K562 (cell line): ENCODE measurements at regions not wholly inside any gene's neighbourhood (a gene's known extent, or its start where the extent isn't known, plus 50 kb on each side); places are given as distances from the start of the nearest gene placed in this dataset.

Source experiments
- SMARCB1 ChIP-seq: IDR thresholded peaks from 2 replicates; pipeline ENCODE4 v1.6.1; 2011; ENCODE audit warnings: improper control_type of control experiment, low read depth; ENCODE audit not compliant: insufficient read length
- TF ChIP-seq, protein P1 (sequence below), 2 experiments: fragments of 450-650 bp; IDR thresholded peaks; 2 replicates each; pipeline ENCODE4 v1.6.1; 2016
- TF ChIP-seq, protein P2 (sequence below), 3 experiments: IDR thresholded peaks in 2 of 3; conservative IDR thresholded peaks in 1 of 3; 2 replicates each; pipeline ENCODE4 v1.5.1; 2011 to 2012; ENCODE audit warnings: low read length in 3 of 3, mild to moderate bottlenecking in 3 of 3, control low read depth in 2 of 3, improper control_type of control experiment in 1 of 3, inconsistent platforms in 1 of 3, low read depth in 1 of 3, mixed read lengths in 1 of 3, moderate library complexity in 1 of 3; ENCODE audit not compliant: insufficient read depth in 2 of 3

DNA sequence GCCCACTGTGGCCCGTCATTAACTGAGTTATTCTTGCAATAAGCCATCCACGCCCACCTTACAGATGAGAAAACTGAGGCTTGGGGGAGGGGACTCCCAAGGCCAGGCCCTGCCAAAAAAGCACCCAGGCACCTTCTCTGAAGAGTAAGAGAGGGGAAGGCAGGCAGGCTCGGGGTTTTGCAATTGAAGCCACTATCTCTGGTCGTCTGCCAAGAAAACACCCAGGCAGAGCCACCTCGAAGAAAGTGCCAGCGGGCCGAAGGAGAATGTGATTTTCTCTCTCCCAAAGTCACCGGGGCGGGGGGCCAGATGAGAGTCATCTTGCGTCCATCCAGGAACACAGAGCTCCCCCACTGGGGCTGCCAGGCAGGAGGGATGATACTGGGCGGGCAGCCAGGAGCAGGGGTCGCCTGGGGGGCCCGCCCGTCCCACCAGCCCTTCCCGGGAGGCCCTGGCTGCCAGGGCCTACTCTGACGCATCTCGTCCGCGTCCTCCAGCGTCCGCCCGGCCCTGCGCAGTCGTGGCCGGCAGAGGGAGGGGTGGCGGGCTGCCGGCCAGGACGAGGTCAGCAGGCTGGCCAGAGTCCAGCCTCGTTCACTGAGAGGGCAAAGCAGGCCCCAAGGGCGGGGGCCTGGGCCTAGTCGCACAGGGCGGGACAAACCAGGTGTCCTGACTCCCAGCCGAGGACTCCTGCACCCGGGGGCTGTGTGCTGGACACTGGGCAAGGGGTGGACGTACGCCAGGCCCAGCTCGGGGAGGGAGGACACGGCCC lies 74.3 kb downstream of the RFLNA start:
- TF ChIP-seq, protein P1, sequence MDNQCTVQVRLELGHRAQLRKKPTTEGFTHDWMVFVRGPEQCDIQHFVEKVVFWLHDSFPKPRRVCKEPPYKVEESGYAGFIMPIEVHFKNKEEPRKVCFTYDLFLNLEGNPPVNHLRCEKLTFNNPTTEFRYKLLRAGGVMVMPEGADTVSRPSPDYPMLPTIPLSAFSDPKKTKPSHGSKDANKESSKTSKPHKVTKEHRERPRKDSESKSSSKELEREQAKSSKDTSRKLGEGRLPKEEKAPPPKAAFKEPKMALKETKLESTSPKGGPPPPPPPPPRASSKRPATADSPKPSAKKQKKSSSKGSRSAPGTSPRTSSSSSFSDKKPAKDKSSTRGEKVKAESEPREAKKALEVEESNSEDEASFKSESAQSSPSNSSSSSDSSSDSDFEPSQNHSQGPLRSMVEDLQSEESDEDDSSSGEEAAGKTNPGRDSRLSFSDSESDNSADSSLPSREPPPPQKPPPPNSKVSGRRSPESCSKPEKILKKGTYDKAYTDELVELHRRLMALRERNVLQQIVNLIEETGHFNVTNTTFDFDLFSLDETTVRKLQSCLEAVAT (IDR thresholded peaks at IDR 0.05), result no peak
- TF ChIP-seq SMARCB1, result no peak
- TF ChIP-seq, protein P2, sequence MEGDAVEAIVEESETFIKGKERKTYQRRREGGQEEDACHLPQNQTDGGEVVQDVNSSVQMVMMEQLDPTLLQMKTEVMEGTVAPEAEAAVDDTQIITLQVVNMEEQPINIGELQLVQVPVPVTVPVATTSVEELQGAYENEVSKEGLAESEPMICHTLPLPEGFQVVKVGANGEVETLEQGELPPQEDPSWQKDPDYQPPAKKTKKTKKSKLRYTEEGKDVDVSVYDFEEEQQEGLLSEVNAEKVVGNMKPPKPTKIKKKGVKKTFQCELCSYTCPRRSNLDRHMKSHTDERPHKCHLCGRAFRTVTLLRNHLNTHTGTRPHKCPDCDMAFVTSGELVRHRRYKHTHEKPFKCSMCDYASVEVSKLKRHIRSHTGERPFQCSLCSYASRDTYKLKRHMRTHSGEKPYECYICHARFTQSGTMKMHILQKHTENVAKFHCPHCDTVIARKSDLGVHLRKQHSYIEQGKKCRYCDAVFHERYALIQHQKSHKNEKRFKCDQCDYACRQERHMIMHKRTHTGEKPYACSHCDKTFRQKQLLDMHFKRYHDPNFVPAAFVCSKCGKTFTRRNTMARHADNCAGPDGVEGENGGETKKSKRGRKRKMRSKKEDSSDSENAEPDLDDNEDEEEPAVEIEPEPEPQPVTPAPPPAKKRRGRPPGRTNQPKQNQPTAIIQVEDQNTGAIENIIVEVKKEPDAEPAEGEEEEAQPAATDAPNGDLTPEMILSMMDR (IDR thresholded peaks at IDR 0.05 in 2 of 3, conservative IDR thresholded peaks at IDR 0.05 in 1 of 3; ENCODE audit: insufficient read depth in 2 of 3, low read depth in 1 of 3, low read length in 3 of 3), result no peak
